Calu3 (cell line): ENCODE measurements at regions not wholly inside any gene's neighbourhood (a gene's known extent, or its start where the extent isn't known, plus 50 kb on each side); places are given as distances from the start of the nearest gene placed in this dataset.

Experiments
- BruUV-seq: library from RNA; stranded (reverse); fragments of 400-500 nt; replicated peaks from 2 replicates; lab custom pipeline; 2021; lab: Mats Ljungman, UMichigan
- CTCF ChIA-PET: fragments of 300-600 bp; sonication (Branson Sonifier 250); formaldehyde crosslinking; loops from one replicate; lab custom pipeline; 2022; ENCODE audit warnings: antibody characterized with exemption; lab: Charles Lee
- DNase-seq: peaks from one replicate; pipeline ENCODE4 v3.0.0; 2022
- H3K27ac Mint-ChIP-seq: one replicate; pipeline ENCODE4 v1.8.0; 2022; ENCODE audit warnings: mixed read lengths; ENCODE audit not compliant: unreplicated experiment
- H3K27me3 Mint-ChIP-seq: one replicate; pipeline ENCODE4 v1.8.0; 2022; ENCODE audit warnings: mixed read lengths; ENCODE audit not compliant: unreplicated experiment
- H3K36me3 Mint-ChIP-seq: one replicate; pipeline ENCODE4 v1.8.0; 2022; ENCODE audit warnings: mild to moderate bottlenecking, moderate library complexity, mixed read lengths; ENCODE audit not compliant: insufficient read depth, unreplicated experiment
- H3K4me1 Mint-ChIP-seq: one replicate; pipeline ENCODE4 v1.8.0; 2022; ENCODE audit warnings: mild to moderate bottlenecking, low read depth, mixed read lengths; ENCODE audit not compliant: unreplicated experiment
- H3K4me3 Mint-ChIP-seq: one replicate; pipeline ENCODE4 v1.8.0; 2022; ENCODE audit warnings: mild to moderate bottlenecking, low read depth, moderate library complexity, mixed read lengths; ENCODE audit not compliant: unreplicated experiment
- H3K9me3 Mint-ChIP-seq: one replicate; pipeline ENCODE4 v1.8.0; 2022; ENCODE audit warnings: low read depth, mixed read lengths; ENCODE audit not compliant: unreplicated experiment
- CTCF ChIP-seq: fragments of 200-600 bp; IDR thresholded peaks from one replicate; pipeline ENCODE4 v1.8.0; 2022; ENCODE audit warnings: antibody characterized with exemption; ENCODE audit not compliant: unreplicated experiment
- intact Hi-C: fragments of 100-400 bp; cut with micrococcal nuclease; formaldehyde crosslinking; loops from one replicate; pipeline ENCODE4 v1.10.0; 2022; ENCODE audit not compliant: unreplicated experiment

- Mint-ChIP-seq H3K4me1 (no peaks in the 10 kb centered on the region), H3K36me3 (no peaks in the 10 kb centered on the region), H3K4me3 (no peak overlapping the region), H3K27ac (no peak overlapping the region), H3K27me3 (no peaks in the 10 kb centered on the region), H3K9me3 (peaks cover 4% of the 10 kb centered on the region)
- no peak for TF ChIP-seq CTCF
- DNase-seq, result no peak
- CTCF ChIA-PET, result no interaction called here
- BruUV-seq, result no TSS peak
- intact Hi-C loops, result no loop called here
These were observed 633.4 kb upstream of the SYNCRIP start for GRCh38 chr6:86276056-86276455.

- DNase-seq, result no peak
- H3K4me1 Mint-ChIP-seq, result no peaks in the 10 kb centered on the region
- H3K27ac Mint-ChIP-seq, result no peak overlapping the region
- no peak for TF ChIP-seq CTCF
- no peaks in the 10 kb centered on the region for H3K36me3 Mint-ChIP-seq
- peaks cover 7% of the 10 kb centered on the region for H3K9me3 Mint-ChIP-seq
- BruUV-seq, result no TSS peak
- H3K27me3 Mint-ChIP-seq, result no peaks in the 10 kb centered on the region
- CTCF ChIA-PET, result no interaction called here
- no peak overlapping the region for H3K4me3 Mint-ChIP-seq
- intact Hi-C loops, result no loop called here
These were observed 631.2 kb upstream of the SYNCRIP start for GRCh38 chr6:86273936-86274335.

- CTCF ChIA-PET, result no interaction called here
- no peak for DNase-seq
- Mint-ChIP-seq H3K4me1 (no peaks in the 10 kb centered on the region), H3K27me3 (peaks cover 16% of the 10 kb centered on the region), H3K27ac (no peak overlapping the region), H3K4me3 (no peak overlapping the region), H3K36me3 (no peaks in the 10 kb centered on the region), H3K9me3 (no peaks in the 10 kb centered on the region)
- intact Hi-C loops, result no loop called here
- TF ChIP-seq CTCF, result no peak
- no TSS peak for BruUV-seq
These were observed 614.0 kb upstream of the SYNCRIP start for GRCh38 chr6:86256615-86257187.

GRCh38 chr6:86255973-86256372 is 613.3 kb upstream of the SYNCRIP start:
- TF ChIP-seq CTCF, result no peak
- intact Hi-C loops, result no loop called here
- Mint-ChIP-seq H3K27ac (no peak overlapping the region), H3K4me1 (no peaks in the 10 kb centered on the region), H3K36me3 (no peaks in the 10 kb centered on the region), H3K4me3 (no peak overlapping the region), H3K9me3 (no peaks in the 10 kb centered on the region), H3K27me3 (peaks cover 13% of the 10 kb centered on the region)
- CTCF ChIA-PET, result no interaction called here
- DNase-seq, result no peak
- BruUV-seq, result no TSS peak
